K562 (cell line): ENCODE measurements at regions not wholly inside any gene's neighbourhood (a gene's known extent, or its start where the extent isn't known, plus 50 kb on each side); places are given as distances from the start of the nearest gene placed in this dataset.

ENCODE experiments used
- ATAC-seq: fragments of 200-7000 bp; cut with Tn5 transposase; 3 replicates; pipeline ENCODE4 v1.9.1; 2020; ENCODE audit warnings: moderate library complexity
- BruUV-seq: library from RNA; stranded (reverse); fragments of 400-500 nt; replicated peaks from 2 replicates; lab custom pipeline; 2021; lab: Mats Ljungman, UMichigan
- CTCF ChIA-PET: fragments of 300-600 bp; formaldehyde crosslinking; extraction: SDS; loops from one replicate; lab custom pipeline; 2021; ENCODE audit warnings: low intra/inter-chr PET ratio; lab: Yijun Ruan, JAX
- POLR2A ChIA-PET: fragments of 300-600, 350-650 bp; sonication (Branson Sonifier 250); formaldehyde crosslinking; extraction: SDS; loops from one replicate; lab custom pipeline; 2021; ENCODE audit warnings: antibody characterized with exemption, inconsistent platforms; lab: Yijun Ruan, JAX
- DNase-seq, 4 experiments: peaks; one replicate each; pipeline versions ENCODE4 v3.0.0 to v3.0.0-alpha.2; 2011 to 2018; ENCODE audit warnings: low spot score in 3 of 4, mixed read lengths in 3 of 4; ENCODE audit errors: extremely low read depth in 1 of 4
- FAIRE-seq: peaks from 2 replicates; lab custom pipeline; 2011; peaks lifted over from hg19 to GRCh38; lab: Jason Lieb, UNC
- H2AFZ ChIP-seq: 2 replicates; pipeline ENCODE4 v1.6.0; 2011; ENCODE audit warnings: low read depth, low read length, control low read depth, inconsistent platforms
- H3K27ac ChIP-seq: fragments of 200-600 bp; 3 replicates; pipeline ENCODE4 v1.8.0; 2011; ENCODE audit warnings: low read depth, mild to moderate bottlenecking, control low read depth, inconsistent platforms, low read length, moderate library complexity, mixed read lengths; ENCODE audit errors: extremely low read depth
- H3K27me3 ChIP-seq, 2 experiments: fragments of 300-600 bp in 1 of 2; 2 replicates in 1 of 2; 3 replicates in 1 of 2; pipeline versions ENCODE4 v1.6.0 to v1.8.0; 2011; ENCODE audit warnings: inconsistent platforms in 2 of 2, low read length in 2 of 2, mild to moderate bottlenecking in 1 of 2, mixed read lengths in 1 of 2, moderate library complexity in 1 of 2; ENCODE audit not compliant: control insufficient read depth in 2 of 2, insufficient read depth in 2 of 2
- H3K36me3 ChIP-seq: fragments of 300-600 bp; 3 replicates; pipeline ENCODE4 v1.8.0; 2011; ENCODE audit warnings: mild to moderate bottlenecking, low read length, inconsistent platforms; ENCODE audit not compliant: control insufficient read depth, insufficient read depth
- H3K4me1 ChIP-seq, 2 experiments: fragments of 200-600 bp in 1 of 2; replicated peaks in 1 of 2; 2 replicates in 1 of 2; 3 replicates in 1 of 2; pipeline versions ENCODE4 v1.5.1 to v1.8.0; 2011; ENCODE audit warnings: inconsistent platforms in 2 of 2, low read length in 2 of 2, mild to moderate bottlenecking in 1 of 2, mixed read lengths in 1 of 2, moderate library complexity in 1 of 2; ENCODE audit not compliant: control insufficient read depth in 2 of 2, insufficient read depth in 2 of 2
- H3K4me2 ChIP-seq: 2 replicates; pipeline ENCODE4 v1.6.1; 2011; ENCODE audit warnings: low read length, control low read depth, inconsistent platforms, mixed read lengths; ENCODE audit not compliant: insufficient read depth
- H3K4me3 ChIP-seq: fragments of 200-600 bp; sonication (generic), shearing (Covaris generic); 2 replicates; pipeline ENCODE4 v1.5.1; 2016; ENCODE audit warnings: control low read depth, inconsistent platforms
- H3K79me2 ChIP-seq: fragments of 200-600 bp; 3 replicates; pipeline ENCODE4 v1.8.0; 2011; ENCODE audit warnings: low read length, inconsistent platforms; ENCODE audit not compliant: control insufficient read depth, insufficient read depth
- H3K9ac ChIP-seq, 2 experiments: 2 replicates each; pipeline versions ENCODE4 v1.6.0 to v1.6.1; 2011; ENCODE audit warnings: low read depth in 2 of 2, low read length in 2 of 2, control low read depth in 1 of 2, inconsistent platforms in 1 of 2, mild to moderate bottlenecking in 1 of 2, mixed read lengths in 1 of 2; ENCODE audit not compliant: insufficient read depth in 1 of 2
- H3K9me1 ChIP-seq: one replicate; pipeline ENCODE4 v1.6.0; 2011; ENCODE audit warnings: inconsistent platforms, mild to moderate bottlenecking, low read length, moderate library complexity; ENCODE audit not compliant: control insufficient read depth, insufficient read depth
- H3K9me3 ChIP-seq: replicated peaks from 2 replicates; pipeline ENCODE4 v1.5.1; 2011; ENCODE audit warnings: low read depth, low read length, inconsistent platforms; ENCODE audit not compliant: control insufficient read depth, insufficient read depth
- H4K20me1 ChIP-seq: replicated peaks from 2 replicates; pipeline ENCODE4 v1.6.1; 2011; ENCODE audit warnings: low read length, inconsistent platforms, mixed read lengths; ENCODE audit not compliant: control insufficient read depth, insufficient read depth
- ATF7 ChIP-seq: fragments of 450-650 bp; IDR thresholded peaks from 2 replicates; pipeline ENCODE4 v1.7.1; 2014; ENCODE audit warnings: mild to moderate bottlenecking, moderate library complexity
- CBFA2T2 ChIP-seq: fragments of 450-650 bp; conservative IDR thresholded peaks from 2 replicates; pipeline ENCODE4 v1.6.1; 2017; ENCODE audit warnings: mild to moderate bottlenecking
- ETV1 ChIP-seq: fragments of 450-650 bp; conservative IDR thresholded peaks from 2 replicates; pipeline ENCODE4 v1.6.1; 2016; ENCODE audit warnings: missing genetic modification characterization, control low read depth, low read depth, missing compliant biosample characterization
- NR2C2 ChIP-seq, 2 experiments: fragments of 200-800 bp in 1 of 2; sonication (Bioruptor generic) in 1 of 2; sonication (generic) in 1 of 2; formaldehyde crosslinking in 1 of 2; IDR thresholded peaks; 2 replicates each; pipeline versions ENCODE4 v1.6.1 to v1.8.0; 2016 to 2022; ENCODE audit warnings: mild to moderate bottlenecking in 1 of 2, missing compliant biosample characterization in 1 of 2, missing genetic modification characterization in 1 of 2, missing genetic modification reagents in 1 of 2
- TFE3 ChIP-seq: fragments of 450-650 bp; formaldehyde crosslinking; IDR thresholded peaks from 2 replicates; pipeline ENCODE4 v1.4.0; 2020; ENCODE audit warnings: mild to moderate bottlenecking, mixed read lengths
- ZKSCAN8 ChIP-seq: fragments of 200-800 bp; sonication (Bioruptor generic); IDR thresholded peaks from 2 replicates; pipeline ENCODE4 v1.6.1; 2016; ENCODE audit warnings: missing genetic modification characterization, missing compliant biosample characterization
- ZNF280B ChIP-seq: fragments of 250-450 bp; sonication (Bioruptor Pico); IDR thresholded peaks from 2 replicates; pipeline ENCODE4 v1.5.1; 2021; ENCODE audit warnings: mild to moderate bottlenecking
- in situ Hi-C: fragments of 300-500 bp; cut with MboI; formaldehyde crosslinking; loops from 4 replicates; pipeline ENCODE4 v1.15.0; 2018; ENCODE audit warnings: inconsistent platforms, mixed read lengths
- intact Hi-C: fragments of 100-400 bp; cut with micrococcal nuclease; formaldehyde crosslinking; loops from 2 replicates; pipeline ENCODE4 v1.14.2; 2022

- TF ChIP-seq ZNF280B: no peak
- no peak for TF ChIP-seq NR2C2 (CRISPR knock-in tag; IDR thresholded peaks at IDR 0.05)
- TF ChIP-seq NR2C2 (tag; IDR thresholded peaks at IDR 0.05): peak; percentile 69
- peak; percentile 37; the same call in 1 of the 2 replicates for TF ChIP-seq ATF7
- no peak for TF ChIP-seq ETV1 (tag)
- peak; percentile 70 for TF ChIP-seq CBFA2T2
- TF ChIP-seq, all 486 proteins: peak for 16
These were observed 114.1 kb upstream of the TPM1 start (continued) for GRCh38 chr15:62928242-62928999.

GRCh38 chr15:62929000-62929357, 113.6 kb upstream of the TPM1 start:
- peaks cover 0 to 2% of the 10 kb centered on the region in 2 experiments; a peak in 1 of 5 replicates for H3K4me1 ChIP-seq
- H3K9me1 ChIP-seq: no peaks in the 10 kb centered on the region
- H3K9me3 ChIP-seq: no peaks in the 10 kb centered on the region
- no peak overlapping the region for H3K27ac ChIP-seq
- ChIA-PET POLR2A (no interaction called here), CTCF (no interaction called here)
- no peak overlapping the region for H3K9ac ChIP-seq
- no peaks in the 10 kb centered on the region for H3K36me3 ChIP-seq
- no peak for FAIRE-seq
- H3K27me3 ChIP-seq: peaks cover 0 to 28% of the 10 kb centered on the region in 2 experiments; a peak in 2 of 5 replicates
- no peak for ATAC-seq
- H3K79me2 ChIP-seq: no peaks in the 10 kb centered on the region
- TF ChIP-seq TFE3 (CRISPR knock-in tag) (no peak), ZKSCAN8 (CRISPR knock-in tag) (peak; percentile 94)
- intact Hi-C loops (no loop called here), in situ Hi-C loops (no loop called here)
- no peak overlapping the region for H3K4me2 ChIP-seq
- no peaks in the 10 kb centered on the region for H4K20me1 ChIP-seq
- no peak for DNase-seq
- no peak overlapping the region for H3K4me3 ChIP-seq
- BruUV-seq: no TSS peak
- no peak overlapping the region for H2AFZ ChIP-seq
